Transverse colon (tissue), 4 donors: ENCODE measurements at regions not wholly inside any gene's neighbourhood (a gene's known extent, or its start where the extent isn't known, plus 50 kb on each side); places are given as distances from the start of the nearest gene placed in this dataset.

Experiments
- DNase-seq: peaks from one replicate; pipeline ENCODE4 v3.0.0-alpha.2; 2019
- H3K27ac ChIP-seq, 4 donors: fragments of 200-600 bp; sonication (generic); 2 replicates each; pipeline ENCODE4 v1.5.1; 2016 to 2018; ENCODE audit warnings: inconsistent platforms in 4 of 4
- H3K27me3 ChIP-seq: fragments of 200-600 bp; sonication (generic); 2 replicates; pipeline ENCODE4 v1.5.1; 2017; ENCODE audit warnings: inconsistent platforms
- H3K36me3 ChIP-seq, 4 donors: fragments of 200-600 bp; sonication (generic); 2 replicates each; pipeline ENCODE4 v1.5.1; 2017 to 2019; ENCODE audit warnings: inconsistent platforms in 4 of 4
- H3K4me1 ChIP-seq, 4 donors: fragments of 200-600 bp; sonication (generic); 2 replicates each; pipeline ENCODE4 v1.5.1; 2017 to 2020; ENCODE audit warnings: inconsistent platforms in 4 of 4
- H3K4me3 ChIP-seq, 4 donors: fragments of 200-600 bp; sonication (generic); 1 replicate in 1 of 4; 2 replicates in 3 of 4; pipeline versions ENCODE4 v1.5.1 to v1.6.1; 2017 to 2019; ENCODE audit warnings: inconsistent platforms in 4 of 4
- H3K9me3 ChIP-seq, 2 donors: fragments of 200-600 bp; sonication (generic); 2 replicates each; pipeline ENCODE4 v1.5.1; 2017 to 2019; ENCODE audit warnings: inconsistent platforms in 2 of 2
- CTCF ChIP-seq, 5 experiments: fragments of 200-600 bp in 3 of 5; fragments of 450-650 bp in 2 of 5; sonication (generic) in 3 of 5; IDR thresholded peaks; 1 replicate in 2 of 5; 2 replicates in 3 of 5; pipeline ENCODE4 v1.5.1; 2016 to 2017; ENCODE audit warnings: antibody characterized with exemption in 5 of 5, inconsistent platforms in 3 of 5, mild to moderate bottlenecking in 2 of 5, moderate library complexity in 1 of 5
- EP300 ChIP-seq: sonication (generic); formaldehyde crosslinking; IDR thresholded peaks from one replicate; pipeline ENCODE4 v1.6.1; 2017; ENCODE audit warnings: antibody characterized with exemption, low read depth
- POLR2A ChIP-seq: fragments of 450-650 bp; IDR thresholded peaks from one replicate; pipeline ENCODE4 v1.6.1; 2016; ENCODE audit warnings: antibody characterized with exemption, mild to moderate bottlenecking, moderate library complexity
- POLR2AphosphoS5 ChIP-seq, 3 donors: sonication (generic); formaldehyde crosslinking; IDR thresholded peaks; one replicate each; pipeline ENCODE4 v1.6.1; 2016; ENCODE audit warnings: antibody characterized with exemption in 3 of 3
- WGBS, 2 donors: methylation state at CpG; one replicate each; pipeline ENCODE4 v1.1.5; 2018; ENCODE audit warnings: low coverage in 1 of 2; 5-methylcytosine and 5-hydroxymethylcytosine counted together
- in situ Hi-C, 4 donors: fragments of 200-750 bp; cut with MboI; loops; one replicate each; pipeline versions ENCODE4 v1.15.0 to v1.15.1; 2017; ENCODE audit warnings: low sequenced_read_pairs in 3 of 4, low pct_ligation_motif_present in 1 of 4, low pct_unique_long_range_greater_than_20kb in 1 of 4
- intact Hi-C: fragments of 100-400 bp; cut with DNase I; formaldehyde crosslinking; loops from one replicate; pipeline ENCODE4 v1.15.1; 2023; ENCODE audit warnings: low total_unique reads

GRCh38 chr12:85632390-85632789 is 203.8 kb downstream of the RASSF9 start:
- in situ Hi-C loops (no loop called here), intact Hi-C loops (no loop called here)
- 12 to 35% methylated on average over 2 of the region's 2 CpGs for WGBS, 2 donors
- no peak overlapping the region for H3K4me3 ChIP-seq
- TF ChIP-seq CTCF (IDR thresholded peaks at IDR 0.05) = no peak
- no peak for TF ChIP-seq POLR2AphosphoS5 (IDR thresholded peaks at IDR 0.05)
- TF ChIP-seq EP300 = no peak
- H3K4me1 ChIP-seq = no peaks in the 10 kb centered on the region
- H3K27ac ChIP-seq = no peak overlapping the region
- DNase-seq = no peak
- no peaks in the 10 kb centered on the region for H3K9me3 ChIP-seq
- H3K27me3 ChIP-seq = no peaks in the 10 kb centered on the region
- H3K36me3 ChIP-seq = no peaks in the 10 kb centered on the region

- intact Hi-C loops = no loop called here
- Histone ChIP-seq H3K4me3 (no peak overlapping the region), H3K27ac (no peak overlapping the region), H3K27me3 (no peaks in the 10 kb centered on the region), H3K9me3 (no peaks in the 10 kb centered on the region), H3K36me3 (no peaks in the 10 kb centered on the region), H3K4me1 (no peaks in the 10 kb centered on the region)
- 50 to 61% methylated on average over 1 of the region's 1 CpG for WGBS, 2 donors
- DNase-seq = no peak
- in situ Hi-C loops = no loop called here
- TF ChIP-seq POLR2AphosphoS5 (IDR thresholded peaks at IDR 0.05) = no peak
- TF ChIP-seq CTCF (IDR thresholded peaks at IDR 0.05) = no peak
- no peak for TF ChIP-seq POLR2A
- no peak for TF ChIP-seq EP300
These were observed 202.7 kb downstream of the RASSF9 start for GRCh38 chr12:85633491-85633890.

- H3K4me1 ChIP-seq = no peaks in the 10 kb centered on the region
- in situ Hi-C loops (no loop called here), intact Hi-C loops (loop anchor here (10.0 kb wide), 1 partner anchor 1335 kb away; no protein-coding TSS in a partner anchor)
- no peak for DNase-seq
- H3K4me3 ChIP-seq = no peak overlapping the region
- WGBS, 2 donors = 56 to 61% methylated on average over 2 of the region's 2 CpGs
- no peaks in the 10 kb centered on the region for H3K27me3 ChIP-seq
- no peaks in the 10 kb centered on the region for H3K9me3 ChIP-seq
- no peaks in the 10 kb centered on the region for H3K36me3 ChIP-seq
- no peak overlapping the region for H3K27ac ChIP-seq
- no peak for TF ChIP-seq EP300
- TF ChIP-seq CTCF (IDR thresholded peaks at IDR 0.05) = no peak
- no peak for TF ChIP-seq POLR2AphosphoS5 (IDR thresholded peaks at IDR 0.05)
- no peak for TF ChIP-seq POLR2A
These were observed 196.4 kb downstream of the RASSF9 start for GRCh38 chr12:85639834-85640233.

GRCh38 chr12:85641796-85642195 is 194.4 kb downstream of the RASSF9 start:
- H3K4me3 ChIP-seq = no peak overlapping the region
- H3K27ac ChIP-seq = no peak overlapping the region
- TF ChIP-seq CTCF (IDR thresholded peaks at IDR 0.05) (no peak), EP300 (no peak), POLR2AphosphoS5 (IDR thresholded peaks at IDR 0.05) (no peak), POLR2A (no peak)
- 58 to 83% methylated on average over 2 of the region's 2 CpGs for WGBS, 2 donors
- intact Hi-C loops = loop anchor here (10.0 kb wide), 1 partner anchor 1337 kb away; no protein-coding TSS in a partner anchor
- no peaks in the 10 kb centered on the region for H3K9me3 ChIP-seq
- H3K36me3 ChIP-seq = no peaks in the 10 kb centered on the region
- H3K4me1 ChIP-seq = no peaks in the 10 kb centered on the region
- in situ Hi-C loops = no loop called here
- H3K27me3 ChIP-seq = no peaks in the 10 kb centered on the region
- no peak for DNase-seq
